ENCODE measurements at regions not wholly inside any gene's neighbourhood (a gene's known extent, or its start where the extent isn't known, plus 50 kb on each side); places are given as distances from the start of the nearest gene placed in this dataset.

DNA sequence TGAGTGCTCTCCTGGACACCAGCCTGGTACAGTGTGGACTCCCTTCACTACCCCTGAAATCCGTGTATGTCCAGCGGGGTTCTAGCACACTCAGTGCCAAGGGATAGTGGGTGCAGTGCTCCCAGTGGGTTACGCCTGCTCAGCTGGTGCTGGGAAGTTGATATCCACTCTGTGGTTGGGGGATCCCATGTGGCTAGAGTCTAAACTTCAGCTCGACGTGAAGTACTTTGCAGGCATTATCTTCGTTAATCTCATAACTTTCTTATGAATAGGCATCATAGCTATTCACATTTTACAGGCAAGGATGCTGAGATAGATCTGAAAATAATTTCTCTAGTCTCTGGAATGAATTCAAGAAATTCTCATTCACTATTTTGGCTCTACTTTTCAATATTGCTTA, 433.2 kb upstream of the HTR2A start:
- peaks cover 4% of the 10 kb centered on the region for H3K9me3 Mint-ChIP-seq
- DNase-seq (ENCODE audit: low read depth, low spot score), result no peak
- no peaks in the 10 kb centered on the region for H3K27me3 Mint-ChIP-seq (ENCODE audit: low read depth)
- no peak overlapping the region for H3K4me3 Mint-ChIP-seq
- H3K27ac Mint-ChIP-seq (ENCODE audit: unreplicated experiment), result no peak overlapping the region
- TF ChIP-seq, protein P1, sequence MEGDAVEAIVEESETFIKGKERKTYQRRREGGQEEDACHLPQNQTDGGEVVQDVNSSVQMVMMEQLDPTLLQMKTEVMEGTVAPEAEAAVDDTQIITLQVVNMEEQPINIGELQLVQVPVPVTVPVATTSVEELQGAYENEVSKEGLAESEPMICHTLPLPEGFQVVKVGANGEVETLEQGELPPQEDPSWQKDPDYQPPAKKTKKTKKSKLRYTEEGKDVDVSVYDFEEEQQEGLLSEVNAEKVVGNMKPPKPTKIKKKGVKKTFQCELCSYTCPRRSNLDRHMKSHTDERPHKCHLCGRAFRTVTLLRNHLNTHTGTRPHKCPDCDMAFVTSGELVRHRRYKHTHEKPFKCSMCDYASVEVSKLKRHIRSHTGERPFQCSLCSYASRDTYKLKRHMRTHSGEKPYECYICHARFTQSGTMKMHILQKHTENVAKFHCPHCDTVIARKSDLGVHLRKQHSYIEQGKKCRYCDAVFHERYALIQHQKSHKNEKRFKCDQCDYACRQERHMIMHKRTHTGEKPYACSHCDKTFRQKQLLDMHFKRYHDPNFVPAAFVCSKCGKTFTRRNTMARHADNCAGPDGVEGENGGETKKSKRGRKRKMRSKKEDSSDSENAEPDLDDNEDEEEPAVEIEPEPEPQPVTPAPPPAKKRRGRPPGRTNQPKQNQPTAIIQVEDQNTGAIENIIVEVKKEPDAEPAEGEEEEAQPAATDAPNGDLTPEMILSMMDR (conservative IDR thresholded peaks at IDR 0.05), result no peak
- H3K36me3 Mint-ChIP-seq (ENCODE audit: low read depth), result no peaks in the 10 kb centered on the region
- no peaks in the 10 kb centered on the region for H3K4me1 Mint-ChIP-seq

DNA sequence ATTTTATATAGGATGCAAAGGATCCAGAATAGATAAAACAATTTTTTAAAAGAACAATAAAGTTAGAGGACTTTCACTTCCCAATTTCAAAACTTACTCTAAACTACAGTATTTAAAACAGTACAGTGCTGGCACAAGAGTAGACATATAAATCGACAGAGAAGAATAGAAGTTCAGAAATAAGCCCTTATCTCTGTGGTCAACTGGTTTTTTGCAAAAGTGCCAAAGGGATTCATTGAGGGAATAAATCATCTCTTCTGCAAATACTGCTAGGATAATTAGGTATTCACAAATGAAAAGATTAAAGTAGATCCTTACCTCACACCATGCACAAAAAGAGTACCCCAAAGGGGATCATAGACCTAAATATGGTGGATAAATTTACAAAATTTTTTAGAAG, 431.0 kb upstream of the HTR2A start:
- Mint-ChIP-seq H3K27me3 (ENCODE audit: low read depth) (no peaks in the 10 kb centered on the region), H3K27ac (ENCODE audit: unreplicated experiment) (no peak overlapping the region), H3K4me3 (no peak overlapping the region), H3K9me3 (peaks cover 4% of the 10 kb centered on the region), H3K4me1 (no peaks in the 10 kb centered on the region), H3K36me3 (ENCODE audit: low read depth) (no peaks in the 10 kb centered on the region)
- no peak for DNase-seq (ENCODE audit: low read depth, low spot score)
- TF ChIP-seq, protein P1 (conservative IDR thresholded peaks at IDR 0.05), result no peak

DNA sequence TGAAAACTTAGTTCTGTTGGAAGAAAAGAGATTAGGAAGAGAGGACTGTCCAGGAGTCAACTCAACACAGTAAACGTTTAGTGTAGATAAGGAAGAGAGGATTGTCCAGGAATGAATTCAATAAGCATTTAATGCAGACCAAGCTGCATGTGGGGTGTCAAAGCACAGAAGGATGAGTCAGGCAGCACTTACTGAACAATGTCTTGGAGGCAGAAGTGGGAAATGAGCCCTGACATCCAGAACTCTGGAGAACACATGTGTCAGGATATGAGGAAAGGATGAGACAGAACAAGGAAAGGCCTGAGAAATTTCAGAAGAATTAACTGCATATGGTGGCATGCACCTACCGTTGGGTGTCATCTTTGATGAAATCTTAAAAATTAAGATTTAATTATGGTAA, 429.2 kb upstream of the HTR2A start:
- TF ChIP-seq, protein P1 (conservative IDR thresholded peaks at IDR 0.05), result no peak
- DNase-seq (ENCODE audit: low read depth, low spot score), result no peak
- no peaks in the 10 kb centered on the region for H3K4me1 Mint-ChIP-seq
- H3K27me3 Mint-ChIP-seq (ENCODE audit: low read depth), result no peaks in the 10 kb centered on the region
- no peak overlapping the region for H3K27ac Mint-ChIP-seq (ENCODE audit: unreplicated experiment)
- H3K4me3 Mint-ChIP-seq, result no peak overlapping the region
- H3K9me3 Mint-ChIP-seq, result peaks cover 4% of the 10 kb centered on the region
- no peaks in the 10 kb centered on the region for H3K36me3 Mint-ChIP-seq (ENCODE audit: low read depth)

DNA sequence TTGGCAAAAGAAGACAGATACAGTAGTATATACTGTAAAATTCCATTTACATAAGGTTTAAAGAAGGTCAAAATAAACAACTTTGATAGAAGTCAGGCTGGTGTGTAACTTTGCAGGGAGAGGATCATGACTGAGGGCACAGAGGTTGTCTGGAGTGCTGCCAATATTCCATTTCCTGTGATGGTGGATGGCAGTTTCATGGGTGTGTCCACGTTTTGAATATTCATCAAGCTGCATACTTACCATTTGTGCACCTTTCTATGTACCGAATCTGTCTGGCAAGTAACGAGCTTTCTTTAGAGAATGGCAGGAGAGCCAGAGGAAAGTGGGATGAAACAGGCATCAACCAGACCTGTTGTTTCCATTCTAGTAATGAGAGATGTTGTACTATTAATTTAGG, 420.5 kb upstream of the HTR2A start:
- H3K4me3 Mint-ChIP-seq, result no peak overlapping the region
- H3K27ac Mint-ChIP-seq (ENCODE audit: unreplicated experiment), result no peak overlapping the region
- H3K27me3 Mint-ChIP-seq (ENCODE audit: low read depth), result peaks cover 3% of the 10 kb centered on the region
- H3K4me1 Mint-ChIP-seq, result no peaks in the 10 kb centered on the region
- no peaks in the 10 kb centered on the region for H3K9me3 Mint-ChIP-seq
- DNase-seq (ENCODE audit: low read depth, low spot score), result no peak
- H3K36me3 Mint-ChIP-seq (ENCODE audit: low read depth), result no peaks in the 10 kb centered on the region
- TF ChIP-seq, protein P1 (conservative IDR thresholded peaks at IDR 0.05), result no peak

DNA sequence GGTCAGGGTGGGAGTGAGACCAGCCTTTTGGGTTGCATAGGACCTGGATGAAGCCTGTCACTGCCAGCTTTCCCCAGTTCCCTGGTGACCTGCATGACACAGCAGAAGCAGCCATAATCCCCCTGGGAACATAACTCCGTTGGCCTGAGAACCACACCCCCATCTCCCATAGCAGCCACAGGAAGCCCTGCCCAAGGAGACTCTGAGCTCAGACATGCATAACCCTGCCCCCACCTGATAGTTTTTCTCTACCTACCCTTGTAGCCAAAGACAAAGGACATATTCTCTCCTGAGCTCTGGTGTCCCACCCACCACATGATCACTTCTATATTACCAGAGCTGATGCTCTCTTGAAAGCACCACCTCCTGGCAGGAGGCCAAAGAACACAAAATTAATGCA, 413.5 kb upstream of the HTR2A start:
- DNase-seq (ENCODE audit: low read depth, low spot score), result no peak
- Mint-ChIP-seq H3K9me3 (peaks cover 9% of the 10 kb centered on the region), H3K27me3 (ENCODE audit: low read depth) (no peaks in the 10 kb centered on the region), H3K4me3 (no peak overlapping the region), H3K36me3 (ENCODE audit: low read depth) (no peaks in the 10 kb centered on the region), H3K4me1 (no peaks in the 10 kb centered on the region), H3K27ac (ENCODE audit: unreplicated experiment) (peak overlapping the region; percentile 76)
- TF ChIP-seq, protein P1 (conservative IDR thresholded peaks at IDR 0.05), result no peak

DNA sequence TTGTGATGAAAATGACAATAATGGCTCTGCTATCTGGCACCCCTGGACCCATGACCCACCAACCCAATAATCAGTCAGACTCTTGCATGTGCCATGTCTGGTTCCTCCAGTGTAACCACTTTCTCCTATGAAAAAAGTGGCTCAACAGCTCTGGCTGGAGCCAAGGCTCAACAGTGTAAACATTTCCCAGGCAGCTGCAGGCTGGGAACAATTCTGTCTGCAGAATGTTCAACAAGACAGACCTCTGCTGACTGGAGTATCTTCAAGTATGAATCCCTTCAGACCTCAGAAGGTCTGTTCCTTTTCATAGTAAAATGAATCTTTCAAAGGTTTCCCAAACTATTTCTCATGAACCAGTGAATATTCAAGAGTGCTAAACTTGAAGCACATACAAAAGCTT, 410.1 kb upstream of the HTR2A start:
- H3K27me3 Mint-ChIP-seq (ENCODE audit: low read depth), result no peaks in the 10 kb centered on the region
- no peak for DNase-seq (ENCODE audit: low read depth, low spot score)
- TF ChIP-seq, protein P1 (conservative IDR thresholded peaks at IDR 0.05), result no peak
- H3K36me3 Mint-ChIP-seq (ENCODE audit: low read depth), result no peaks in the 10 kb centered on the region
- H3K4me3 Mint-ChIP-seq, result no peak overlapping the region
- no peak overlapping the region for H3K27ac Mint-ChIP-seq (ENCODE audit: unreplicated experiment)
- no peaks in the 10 kb centered on the region for H3K4me1 Mint-ChIP-seq
- H3K9me3 Mint-ChIP-seq, result peaks cover 9% of the 10 kb centered on the region

All from neural crest cell (in vitro differentiated cells).